Body of pancreas (tissue), 4 donors: ENCODE measurements at regions not wholly inside any gene's neighbourhood (a gene's known extent, or its start where the extent isn't known, plus 50 kb on each side); places are given as distances from the start of the nearest gene placed in this dataset.

Experiments
- CTCF ChIP-seq, 7 experiments: fragments of 450-650 bp in 4 of 7; fragments of 200-600 bp in 3 of 7; sonication (generic) in 3 of 7; IDR thresholded peaks; one replicate each; pipeline ENCODE4 v1.5.1; 2016 to 2019; ENCODE audit warnings: antibody characterized with exemption in 7 of 7
- POLR2A ChIP-seq, 3 donors: fragments of 450-650 bp; IDR thresholded peaks; one replicate each; pipeline ENCODE4 v1.6.1; 2016; ENCODE audit warnings: antibody characterized with exemption in 3 of 3, mild to moderate bottlenecking in 2 of 3

GRCh38 chr9:107070586-107070985 lies 207.6 kb downstream of the ZNF462 start:
- TF ChIP-seq CTCF (IDR thresholded peaks at IDR 0.05): no peak
- TF ChIP-seq POLR2A (IDR thresholded peaks at IDR 0.05): no peak
